Karpas-422 (cell line): ENCODE measurements at regions not wholly inside any gene's neighbourhood (a gene's known extent, or its start where the extent isn't known, plus 50 kb on each side); places are given as distances from the start of the nearest gene placed in this dataset.

Experiments
- DNase-seq: peaks from one replicate; pipeline ENCODE4 v3.0.0-alpha.2; 2015
- H2AFZ ChIP-seq: fragments of 200-600 bp; sonication (generic); 2 replicates; pipeline ENCODE4 v1.6.1; 2014; ENCODE audit warnings: antibody characterized with exemption, low read length, mixed read lengths
- H3K27ac ChIP-seq: fragments of 200-600 bp; sonication (generic); 2 replicates; pipeline ENCODE4 v1.5.1; 2014; ENCODE audit warnings: mild to moderate bottlenecking, low read length, moderate library complexity
- H3K27me3 ChIP-seq: fragments of 200-600 bp; sonication (generic); 2 replicates; pipeline ENCODE4 v1.6.1; 2014; ENCODE audit warnings: low read length, mixed read lengths
- H3K36me3 ChIP-seq: fragments of 200-600 bp; sonication (generic); 2 replicates; pipeline ENCODE4 v1.6.1; 2014; ENCODE audit warnings: low read length, mixed read lengths; ENCODE audit not compliant: insufficient read depth
- H3K4me1 ChIP-seq: fragments of 200-600 bp; sonication (generic); 2 replicates; pipeline ENCODE4 v1.6.1; 2014; ENCODE audit warnings: mild to moderate bottlenecking, low read length, mixed read lengths
- H3K4me2 ChIP-seq: fragments of 200-600 bp; sonication (generic); 2 replicates; pipeline ENCODE4 v1.6.1; 2014; ENCODE audit warnings: low read length, low read depth, mild to moderate bottlenecking; ENCODE audit not compliant: poor library complexity, severe bottlenecking
- H3K4me3 ChIP-seq: fragments of 200-600 bp; sonication (generic); 2 replicates; pipeline ENCODE4 v1.5.1; 2014; ENCODE audit warnings: mild to moderate bottlenecking, antibody characterized with exemption, low read length, mixed read lengths
- H3K79me2 ChIP-seq: fragments of 200-600 bp; sonication (generic); 2 replicates; pipeline ENCODE4 v1.6.1; 2014; ENCODE audit warnings: mild to moderate bottlenecking, low read length, mixed read lengths
- H3K9ac ChIP-seq: fragments of 200-600 bp; sonication (generic); 2 replicates; pipeline ENCODE4 v1.6.0; 2014; ENCODE audit warnings: low read length
- H3K9me2 ChIP-seq: fragments of 200-600 bp; sonication (generic), shearing (Covaris generic); replicated peaks from 2 replicates; pipeline ENCODE4 v1.6.0; 2014; ENCODE audit warnings: mild to moderate bottlenecking, low read length, moderate library complexity; ENCODE audit not compliant: insufficient read depth
- H3K9me3 ChIP-seq: fragments of 300-700, 200-600 bp; sonication (generic); 2 replicates; pipeline ENCODE4 v1.6.1; 2014; ENCODE audit warnings: low read length, mixed read lengths
- H4K20me1 ChIP-seq: fragments of 200-600 bp; sonication (generic); 2 replicates; pipeline ENCODE4 v1.6.1; 2014; ENCODE audit warnings: mild to moderate bottlenecking, antibody characterized with exemption, low read length, low read depth; ENCODE audit not compliant: insufficient read depth

DNA sequence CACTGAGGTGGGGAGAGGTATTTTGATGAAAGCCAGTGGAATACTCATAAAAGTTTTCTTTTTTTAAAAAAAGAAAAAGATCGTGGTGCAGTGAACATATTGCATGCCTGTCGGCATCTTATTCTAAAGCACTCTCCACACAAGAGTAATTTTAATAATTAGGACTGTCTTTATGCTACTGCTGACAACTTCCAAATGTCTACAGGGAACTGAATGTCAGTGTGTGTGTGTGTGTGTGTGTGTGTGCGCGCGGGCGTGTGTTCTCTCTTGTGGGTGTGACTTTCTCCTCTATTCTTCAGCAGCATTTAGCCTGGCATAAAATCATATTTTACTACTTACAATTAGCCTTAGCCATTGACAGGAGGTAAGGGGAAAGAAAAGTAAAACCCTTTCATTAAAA is 268.5 kb downstream of the C3orf38 start:
- Histone ChIP-seq H4K20me1 (no peaks in the 10 kb centered on the region), H2AFZ (no peak overlapping the region), H3K79me2 (no peaks in the 10 kb centered on the region), H3K4me3 (no peak overlapping the region), H3K4me1 (no peaks in the 10 kb centered on the region), H3K27ac (no peak overlapping the region), H3K9ac (no peak overlapping the region), H3K4me2 (no peak overlapping the region), H3K9me2 (no peaks in the 10 kb centered on the region), H3K9me3 (no peaks in the 10 kb centered on the region), H3K36me3 (no peaks in the 10 kb centered on the region), H3K27me3 (no peaks in the 10 kb centered on the region)
- no peak for DNase-seq

DNA sequence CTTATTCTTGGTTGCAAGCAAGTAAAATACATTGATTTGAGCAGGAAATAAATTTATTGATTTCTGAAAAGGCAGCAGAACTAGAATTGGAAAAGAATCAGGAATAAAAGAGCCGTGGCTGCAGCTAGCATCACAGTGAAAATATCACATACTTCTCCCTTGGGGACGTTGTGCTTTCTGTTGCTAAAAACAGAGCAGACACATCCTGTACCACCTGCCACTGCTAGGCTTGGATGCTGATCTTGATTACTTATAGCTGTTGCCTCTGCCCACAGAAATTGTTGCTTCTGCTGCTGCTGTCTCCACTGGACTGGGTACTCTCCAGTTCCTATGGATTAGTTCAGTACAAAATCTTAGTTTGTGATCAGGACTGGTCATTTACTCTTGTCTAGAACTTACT is 283.8 kb downstream of the C3orf38 start:
- H3K9me2 ChIP-seq: no peaks in the 10 kb centered on the region
- H3K27me3 ChIP-seq: no peaks in the 10 kb centered on the region
- peak overlapping the region; percentile 26 for H3K9ac ChIP-seq
- H3K9me3 ChIP-seq: no peaks in the 10 kb centered on the region
- H3K4me2 ChIP-seq: peak overlapping the region; percentile 36
- no peaks in the 10 kb centered on the region for H3K36me3 ChIP-seq
- 0 out of 2 replicates have a peak overlapping the region, but pooled peaks have one; percentile 18 for H3K4me3 ChIP-seq
- no peak overlapping the region for H3K27ac ChIP-seq
- peak; percentile 61 for DNase-seq
- no peaks in the 10 kb centered on the region for H3K79me2 ChIP-seq
- H4K20me1 ChIP-seq: no peaks in the 10 kb centered on the region
- peaks cover 20% of the 10 kb centered on the region for H3K4me1 ChIP-seq
- H2AFZ ChIP-seq: no peak overlapping the region; the same call in 1 of the 2 replicates

DNA sequence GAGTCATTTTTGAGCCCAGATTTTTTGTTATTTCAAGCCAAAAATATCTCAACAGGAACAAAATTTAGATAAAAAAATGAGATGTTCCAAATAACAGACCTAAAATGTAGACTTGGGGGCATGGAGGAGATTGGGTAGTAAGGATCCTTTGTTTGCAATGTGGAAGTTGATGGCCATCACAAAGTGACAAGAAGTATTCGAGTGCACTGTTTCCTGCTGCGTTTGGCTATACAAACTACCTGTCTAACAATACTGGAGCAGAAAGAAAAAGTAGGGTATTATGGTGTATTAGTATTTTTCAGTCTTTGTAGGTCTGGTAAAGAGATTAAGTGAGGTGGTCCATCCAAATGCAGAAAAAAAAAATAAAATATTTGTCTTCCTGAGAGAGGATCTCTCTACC is 284.2 kb downstream of the C3orf38 start:
- H3K9ac ChIP-seq: peak overlapping the region; percentile 26
- H3K79me2 ChIP-seq: no peaks in the 10 kb centered on the region
- H3K27me3 ChIP-seq: no peaks in the 10 kb centered on the region
- peaks cover 20% of the 10 kb centered on the region for H3K4me1 ChIP-seq
- no peaks in the 10 kb centered on the region for H3K9me3 ChIP-seq
- no peak for DNase-seq
- 0 out of 2 replicates have a peak overlapping the region, but pooled peaks have one; percentile 18 for H3K4me3 ChIP-seq
- H3K9me2 ChIP-seq: no peaks in the 10 kb centered on the region
- H3K4me2 ChIP-seq: peak overlapping the region; percentile 36
- H4K20me1 ChIP-seq: no peaks in the 10 kb centered on the region
- H2AFZ ChIP-seq: no peak overlapping the region
- no peak overlapping the region for H3K27ac ChIP-seq
- H3K36me3 ChIP-seq: no peaks in the 10 kb centered on the region

DNA sequence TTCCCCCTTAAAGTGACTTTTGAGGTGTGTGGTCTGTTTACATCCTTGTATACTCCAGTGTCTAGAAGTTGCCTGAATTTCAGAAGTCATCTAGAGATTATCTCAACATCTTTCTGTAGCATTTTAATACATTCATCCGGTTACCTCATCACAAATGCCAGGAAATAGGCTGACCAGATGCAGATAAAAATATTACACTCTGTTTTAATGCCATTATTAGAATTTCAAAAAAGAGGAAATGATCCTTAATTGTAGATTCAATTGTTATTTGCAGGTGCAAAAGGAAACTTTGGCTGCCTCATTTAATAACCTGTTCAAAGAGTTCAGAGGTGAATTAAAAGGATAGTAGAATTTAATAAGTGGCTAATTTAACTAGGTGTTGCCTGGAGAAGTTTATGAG is 290.9 kb downstream of the C3orf38 start:
- Histone ChIP-seq H3K9me2 (no peaks in the 10 kb centered on the region), H3K27ac (no peak overlapping the region), H3K4me3 (no peak overlapping the region), H3K4me2 (peak overlapping the region; percentile 30), H3K27me3 (no peaks in the 10 kb centered on the region), H3K9me3 (no peaks in the 10 kb centered on the region), H3K79me2 (no peaks in the 10 kb centered on the region), H4K20me1 (no peaks in the 10 kb centered on the region), H3K9ac (no peak overlapping the region), H3K4me1 (peaks cover 13% of the 10 kb centered on the region), H2AFZ (no peak overlapping the region), H3K36me3 (no peaks in the 10 kb centered on the region)
- peak; percentile 55 for DNase-seq

DNA sequence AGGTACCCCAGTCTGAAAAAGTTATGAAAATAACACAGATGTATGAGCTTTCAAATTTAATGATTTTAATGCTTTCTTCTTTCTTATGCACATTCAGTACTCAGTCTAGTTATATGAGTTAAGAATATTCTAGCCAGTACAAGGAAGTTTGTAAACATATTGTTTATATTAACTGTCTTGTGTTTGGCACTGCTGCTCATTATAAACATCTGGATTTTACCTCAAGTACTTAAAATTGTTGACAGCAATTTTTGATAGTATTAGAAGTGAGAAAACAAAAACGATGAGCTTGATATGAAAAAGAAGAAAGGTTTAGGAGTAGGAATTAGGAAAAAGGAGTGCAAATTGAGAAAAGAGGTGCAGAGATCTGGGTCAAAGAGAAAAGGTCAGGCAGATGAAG is 293.3 kb downstream of the C3orf38 start:
- no peak overlapping the region for H3K4me2 ChIP-seq
- H3K9me2 ChIP-seq: no peaks in the 10 kb centered on the region
- H3K4me1 ChIP-seq: peaks cover 13% of the 10 kb centered on the region
- H2AFZ ChIP-seq: no peak overlapping the region
- H4K20me1 ChIP-seq: no peaks in the 10 kb centered on the region
- no peak for DNase-seq
- H3K79me2 ChIP-seq: no peaks in the 10 kb centered on the region
- no peaks in the 10 kb centered on the region for H3K27me3 ChIP-seq
- H3K9ac ChIP-seq: no peak overlapping the region
- H3K9me3 ChIP-seq: no peaks in the 10 kb centered on the region
- H3K36me3 ChIP-seq: no peaks in the 10 kb centered on the region
- H3K4me3 ChIP-seq: no peak overlapping the region
- H3K27ac ChIP-seq: no peak overlapping the region

DNA sequence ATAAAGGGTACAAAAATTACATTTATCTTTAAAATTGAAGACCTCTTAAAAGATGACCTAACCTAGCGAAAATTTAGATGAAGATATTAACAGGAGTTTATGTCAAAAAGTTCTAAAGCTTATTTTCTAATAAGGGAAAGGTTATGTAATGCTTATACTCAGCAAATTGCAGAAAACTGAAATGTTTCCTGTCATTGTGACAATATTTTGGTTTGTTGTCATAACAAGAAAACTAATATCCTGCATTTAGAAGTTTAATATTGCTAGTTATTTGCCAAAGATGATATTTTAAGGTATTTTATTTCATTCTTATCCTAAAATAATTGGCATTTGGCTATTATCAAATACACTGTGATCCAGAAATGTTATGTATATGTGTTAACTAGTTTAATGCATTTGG is 294.5 kb downstream of the C3orf38 start:
- no peaks in the 10 kb centered on the region for H3K36me3 ChIP-seq
- no peak overlapping the region for H2AFZ ChIP-seq
- no peak for DNase-seq
- no peaks in the 10 kb centered on the region for H3K9me2 ChIP-seq
- H3K4me3 ChIP-seq: no peak overlapping the region
- H3K9ac ChIP-seq: no peak overlapping the region
- peaks cover 13% of the 10 kb centered on the region for H3K4me1 ChIP-seq
- H3K27me3 ChIP-seq: no peaks in the 10 kb centered on the region
- H3K79me2 ChIP-seq: no peaks in the 10 kb centered on the region
- no peak overlapping the region for H3K4me2 ChIP-seq
- no peak overlapping the region for H3K27ac ChIP-seq
- no peaks in the 10 kb centered on the region for H3K9me3 ChIP-seq
- no peaks in the 10 kb centered on the region for H4K20me1 ChIP-seq

DNA sequence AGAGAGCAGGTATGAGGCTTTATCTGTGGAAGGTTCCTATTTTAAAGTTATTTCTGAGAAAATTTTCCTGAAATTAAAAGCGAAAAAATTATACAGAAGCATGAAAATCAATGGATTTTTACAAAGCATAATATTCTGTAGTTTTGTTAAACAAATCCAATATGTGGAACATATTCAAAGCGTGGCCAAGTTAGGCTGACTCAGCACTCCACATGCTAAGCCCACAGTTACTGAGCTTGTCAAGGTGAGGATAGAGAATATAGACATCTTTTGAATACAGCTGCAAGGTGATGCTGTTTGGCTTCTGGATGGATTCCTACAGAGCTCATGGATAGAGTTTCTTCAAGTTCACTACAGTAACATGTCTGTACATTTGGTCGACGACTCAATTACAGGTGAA is 302.5 kb downstream of the C3orf38 start:
- Histone ChIP-seq H4K20me1 (no peaks in the 10 kb centered on the region), H3K9ac (no peak overlapping the region), H3K27ac (no peak overlapping the region), H3K4me2 (no peak overlapping the region), H3K9me3 (peaks cover 4% of the 10 kb centered on the region; the same call in 1 of the 2 replicates), H3K79me2 (no peaks in the 10 kb centered on the region), H2AFZ (no peak overlapping the region), H3K9me2 (no peaks in the 10 kb centered on the region), H3K27me3 (no peaks in the 10 kb centered on the region), H3K4me1 (no peaks in the 10 kb centered on the region), H3K36me3 (no peaks in the 10 kb centered on the region), H3K4me3 (no peak overlapping the region)
- DNase-seq: no peak

DNA sequence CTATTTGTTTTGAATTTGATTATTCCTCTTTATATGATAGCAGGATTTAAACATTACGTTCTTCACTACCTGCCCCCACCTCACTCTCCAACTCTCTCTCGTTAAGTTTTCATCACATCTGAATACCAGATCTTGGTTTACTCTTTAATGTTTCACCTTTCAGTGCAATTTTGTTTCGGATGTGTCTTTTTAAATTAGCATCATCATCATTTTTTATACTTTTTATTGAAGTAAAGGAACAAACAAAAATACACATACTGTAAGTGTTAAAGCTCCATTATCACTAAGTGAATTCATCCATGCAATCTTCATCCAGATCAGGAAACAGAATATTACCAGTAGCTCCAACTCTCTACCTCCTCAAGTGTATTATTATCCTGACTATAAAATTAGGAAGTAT is 310.6 kb downstream of the C3orf38 start:
- DNase-seq: no peak
- Histone ChIP-seq H3K4me2 (no peak overlapping the region), H2AFZ (no peak overlapping the region), H3K9ac (no peak overlapping the region), H3K27ac (no peak overlapping the region), H3K9me3 (peaks cover 4% of the 10 kb centered on the region; the same call in 1 of the 2 replicates), H3K36me3 (no peaks in the 10 kb centered on the region), H3K4me3 (no peak overlapping the region), H3K79me2 (no peaks in the 10 kb centered on the region), H3K4me1 (no peaks in the 10 kb centered on the region), H3K27me3 (no peaks in the 10 kb centered on the region), H3K9me2 (no peaks in the 10 kb centered on the region), H4K20me1 (no peaks in the 10 kb centered on the region)

DNA sequence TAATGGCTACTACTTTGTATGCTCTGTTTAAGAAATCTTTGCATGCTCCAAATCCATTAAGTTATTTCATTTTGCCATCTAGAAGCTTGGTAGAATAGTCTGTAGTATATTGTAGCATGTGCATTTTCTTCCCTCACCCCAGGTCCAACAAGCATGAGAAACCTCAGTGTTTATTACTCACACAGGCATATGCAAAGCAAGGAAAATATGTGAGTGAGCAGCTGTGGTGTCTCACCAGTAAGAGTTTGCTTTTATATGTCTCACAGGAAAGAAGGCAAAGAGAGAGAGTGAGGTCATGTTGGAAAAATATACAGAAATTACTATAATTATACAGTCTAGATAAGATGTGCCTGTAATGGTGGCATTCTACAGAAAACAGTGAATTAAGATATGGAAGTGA is 312.5 kb downstream of the C3orf38 start:
- Histone ChIP-seq H3K36me3 (no peaks in the 10 kb centered on the region), H4K20me1 (no peaks in the 10 kb centered on the region), H3K4me1 (no peaks in the 10 kb centered on the region), H3K9me3 (0 out of 2 replicates have a peak, but pooled peaks cover 3% of the 10 kb centered on the region), H3K27me3 (no peaks in the 10 kb centered on the region), H2AFZ (no peak overlapping the region), H3K27ac (no peak overlapping the region), H3K9ac (no peak overlapping the region), H3K9me2 (no peaks in the 10 kb centered on the region), H3K4me3 (no peak overlapping the region), H3K79me2 (no peaks in the 10 kb centered on the region), H3K4me2 (no peak overlapping the region)
- DNase-seq: no peak
